NCI-H1694 (cell line): ENCODE measurements at regions not wholly inside any gene's neighbourhood (a gene's known extent, or its start where the extent isn't known, plus 50 kb on each side); places are given as distances from the start of the nearest gene placed in this dataset.

ENCODE experiments used
- DNase-seq: peaks from one replicate; lab custom pipeline; 2025; lab: John Stamatoyannopoulos, UW

DNA sequence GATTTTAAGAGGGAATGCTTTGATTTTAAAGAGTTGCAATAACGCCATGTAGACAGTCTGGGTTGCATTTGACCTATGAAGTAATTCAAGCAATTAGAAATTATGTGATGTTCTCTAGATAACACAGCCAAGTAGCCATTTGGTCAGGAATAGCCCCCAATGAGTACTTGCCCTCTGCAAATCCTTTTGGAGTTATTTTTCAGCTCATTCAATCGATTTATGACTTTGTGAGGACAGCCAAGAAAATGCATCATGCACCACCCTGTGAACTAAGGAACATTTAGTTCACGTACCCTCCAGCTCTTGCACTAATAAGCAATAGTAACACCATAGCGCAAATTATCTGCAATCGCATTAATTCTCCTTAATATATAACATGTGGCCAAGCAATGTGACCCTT lies 552.6 kb upstream of the INTU start:
- no peak for DNase-seq

DNA sequence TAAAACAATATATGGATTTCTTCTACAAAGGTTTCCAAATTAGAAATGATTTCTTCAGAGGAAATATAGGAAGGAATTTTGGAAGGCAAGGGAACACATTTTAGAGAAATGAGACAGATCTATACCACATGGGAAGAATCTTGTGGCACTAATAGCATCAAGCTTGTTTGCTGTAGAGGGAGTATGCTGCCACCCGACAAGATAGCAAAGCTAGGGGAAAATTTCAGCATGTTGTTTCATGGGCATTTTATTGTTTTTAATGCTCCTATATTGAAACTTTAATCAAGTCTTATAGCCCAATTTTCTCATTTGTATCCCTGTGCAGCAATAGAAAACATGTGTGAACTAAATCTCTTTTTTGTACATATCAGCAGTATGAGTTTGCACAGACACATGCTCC lies 551.7 kb upstream of the INTU start:
- no peak for DNase-seq

DNA sequence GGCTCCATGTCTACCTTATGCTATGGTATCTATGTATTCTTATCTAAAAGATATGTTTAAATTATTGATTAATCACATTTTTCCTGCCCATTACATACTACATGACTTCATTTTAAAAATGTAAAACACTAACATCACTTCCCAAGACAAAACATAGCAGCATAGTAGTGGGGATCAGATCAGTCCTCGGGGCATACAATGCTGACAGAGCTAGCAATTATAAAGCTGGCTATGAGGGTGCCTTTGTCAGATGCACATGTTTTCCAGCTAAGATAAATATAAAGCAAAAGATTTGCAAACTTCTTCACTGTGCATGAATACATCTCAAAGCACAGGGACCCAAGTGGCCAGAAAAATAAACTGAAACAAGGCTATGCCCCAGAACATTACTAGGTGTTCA lies 549.8 kb upstream of the INTU start:
- no peak for DNase-seq

DNA sequence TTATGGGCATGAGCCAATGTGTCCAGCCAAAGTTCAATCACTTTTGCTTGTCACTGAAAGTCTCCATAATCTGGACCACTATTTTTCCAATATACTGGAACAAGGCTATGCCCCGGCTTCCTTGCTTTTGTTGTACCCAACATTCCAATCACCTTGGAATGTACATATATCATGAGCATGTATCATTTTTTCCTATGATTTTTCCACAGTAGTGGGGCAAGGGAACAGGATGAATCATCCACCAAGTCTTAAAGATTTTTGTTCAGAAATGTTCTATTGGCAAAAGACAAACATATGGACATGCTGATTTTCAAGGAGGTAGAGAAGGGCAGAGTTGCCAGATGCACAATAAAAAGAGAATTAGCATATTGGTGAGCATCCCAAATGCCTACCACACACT lies 548.1 kb upstream of the INTU start:
- no peak for DNase-seq

- no peak for DNase-seq
These were observed 535.7 kb upstream of the INTU start for GRCh38 chr4:127097061-127097460.

DNA sequence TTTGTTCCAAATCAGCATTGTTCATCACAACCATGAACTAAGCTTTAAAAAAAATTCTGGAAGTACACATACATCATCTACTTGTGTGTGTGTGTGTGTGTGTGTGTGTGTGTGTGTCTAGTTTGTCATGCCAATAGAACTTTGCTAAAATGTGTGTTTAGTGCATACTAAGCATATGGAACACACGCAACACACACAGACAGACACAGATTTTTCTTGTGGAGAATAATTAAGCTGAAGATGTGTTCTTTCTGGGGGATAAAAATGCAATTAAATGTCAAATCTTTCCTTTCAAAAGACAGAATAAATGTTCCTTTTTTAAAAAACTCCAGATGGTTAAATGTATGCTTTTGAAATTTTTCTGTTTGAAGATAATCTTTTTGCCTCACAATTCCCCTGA lies 530.4 kb upstream of the INTU start:
- DNase-seq = no peak

DNA sequence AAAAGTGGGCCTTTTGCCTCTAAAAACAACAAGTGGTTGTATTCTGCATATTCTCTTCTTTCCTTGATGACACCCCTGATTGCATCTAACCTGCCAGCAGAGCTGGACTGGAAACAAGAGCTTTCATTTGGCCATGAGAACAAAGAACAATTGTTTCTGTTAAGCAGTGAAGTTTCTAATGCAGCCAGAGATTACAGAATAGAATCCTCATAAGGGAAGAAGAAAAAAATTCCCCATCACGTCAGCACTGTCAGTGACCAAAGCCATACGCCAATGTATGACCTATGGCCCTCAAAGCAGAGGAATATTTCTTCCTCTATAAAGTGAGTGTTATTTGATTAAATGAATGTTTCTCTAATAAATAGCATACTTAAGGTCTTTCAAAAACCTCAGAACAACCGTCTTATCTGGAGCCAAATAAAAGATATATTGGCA lies 529.1 kb upstream of the INTU start:
- no peak for DNase-seq

DNA sequence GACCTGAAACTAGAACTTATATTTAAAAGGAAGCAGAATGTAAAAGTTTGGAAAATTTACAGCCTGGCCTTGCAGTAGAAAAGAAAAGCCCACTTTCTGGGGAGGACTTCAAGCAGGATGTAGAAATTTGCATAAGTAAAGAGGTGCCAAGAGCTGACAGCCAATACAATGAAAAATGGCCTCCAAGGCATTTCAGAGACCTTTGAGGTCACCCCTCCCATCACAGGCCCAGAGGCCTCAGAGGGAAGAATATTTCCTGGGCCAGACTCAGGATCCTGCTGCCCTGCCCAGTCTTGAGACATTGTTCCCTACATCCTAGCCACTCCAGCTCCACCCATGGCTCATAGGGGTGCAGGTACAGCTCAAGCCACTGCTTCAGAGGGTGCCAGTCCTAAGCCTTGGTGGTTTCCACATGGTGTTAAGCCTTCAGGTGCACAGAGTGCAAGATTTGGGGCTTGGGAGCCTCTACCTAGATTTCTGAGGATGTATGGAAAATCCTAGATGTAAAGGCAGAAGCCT lies 518.9 kb upstream of the INTU start:
- no peak for DNase-seq

- DNase-seq = no peak
These were observed 514.1 kb upstream of the INTU start for GRCh38 chr4:127118681-127119080.

DNA sequence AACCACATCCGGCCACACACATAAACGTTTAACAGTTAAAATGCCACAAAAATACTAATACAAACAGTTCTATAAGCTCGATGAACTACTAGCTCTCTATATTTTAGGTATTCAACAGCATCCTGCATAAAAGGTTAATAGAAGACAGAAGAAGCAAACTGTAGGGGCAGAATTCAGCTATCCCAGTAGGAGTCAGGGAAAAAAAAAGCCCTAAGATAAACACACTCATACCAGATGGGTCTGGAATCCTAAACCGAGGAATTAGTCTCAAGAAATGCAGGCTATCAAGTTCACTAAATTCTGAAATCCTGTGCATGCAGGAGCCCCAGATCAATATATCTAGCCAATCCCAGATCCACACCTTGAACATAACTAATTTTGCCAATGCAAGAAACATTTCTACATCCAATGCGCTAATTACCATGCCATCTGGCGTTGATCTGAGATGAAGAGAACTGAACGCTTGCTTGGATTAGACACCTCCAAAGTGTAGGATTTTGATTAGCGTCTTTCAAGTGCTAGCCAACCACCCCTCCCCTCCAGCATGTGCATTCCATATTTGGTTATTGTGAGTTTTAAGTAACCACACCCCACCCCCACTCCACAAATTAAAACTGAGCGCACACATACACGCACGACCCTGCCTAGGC lies 512.2 kb upstream of the INTU start:
- no peak for DNase-seq

DNA sequence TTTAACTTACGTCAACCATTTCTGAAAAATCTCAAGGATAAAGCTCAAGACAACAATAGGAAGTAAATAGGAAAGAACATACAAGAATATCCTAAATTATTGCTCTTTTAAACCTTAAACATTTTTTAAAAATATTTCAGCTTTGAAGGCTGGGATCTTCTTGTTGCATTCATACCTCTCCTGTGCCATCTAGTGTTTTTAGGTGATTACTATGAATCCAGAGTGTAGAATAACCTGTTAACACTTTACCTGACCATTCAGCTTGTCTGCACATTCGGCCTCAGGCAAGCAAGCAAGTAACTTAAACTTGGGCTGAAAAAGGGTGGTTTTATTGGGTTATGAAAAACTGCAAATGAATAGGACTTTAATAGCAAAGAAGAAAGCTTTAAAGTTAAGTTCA lies 507.8 kb upstream of the INTU start:
- DNase-seq = no peak

GRCh38 chr4:127126718-127127117 lies 506.0 kb upstream of the INTU start:
- DNase-seq = no peak

- no peak for DNase-seq
These were observed 501.2 kb upstream of the INTU start for GRCh38 chr4:127131527-127131926.

DNA sequence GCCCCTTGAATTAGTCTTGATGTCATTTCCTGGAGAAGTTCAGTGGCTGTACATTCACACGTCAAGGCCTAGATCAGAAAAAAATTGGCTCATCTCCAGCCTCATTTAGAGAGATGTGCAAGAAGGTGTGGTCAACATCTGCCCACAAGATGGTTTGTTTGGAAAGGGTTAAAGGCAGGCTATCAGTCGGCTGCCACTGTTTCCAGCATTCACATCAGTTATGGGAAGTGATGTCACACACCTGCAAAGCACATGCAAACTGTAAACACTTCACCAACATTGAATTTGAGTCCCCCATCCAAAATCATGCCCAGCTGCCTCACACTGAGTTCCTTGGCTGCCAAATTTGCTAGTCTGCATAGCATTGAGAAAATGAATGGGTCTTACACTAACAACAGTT lies 498.3 kb upstream of the INTU start:
- DNase-seq = no peak

- no peak for DNase-seq
These were observed 494.2 kb upstream of the INTU start for GRCh38 chr4:127138586-127138985.

- no peak for DNase-seq
These were observed 492.9 kb upstream of the INTU start for GRCh38 chr4:127139788-127140286.

DNA sequence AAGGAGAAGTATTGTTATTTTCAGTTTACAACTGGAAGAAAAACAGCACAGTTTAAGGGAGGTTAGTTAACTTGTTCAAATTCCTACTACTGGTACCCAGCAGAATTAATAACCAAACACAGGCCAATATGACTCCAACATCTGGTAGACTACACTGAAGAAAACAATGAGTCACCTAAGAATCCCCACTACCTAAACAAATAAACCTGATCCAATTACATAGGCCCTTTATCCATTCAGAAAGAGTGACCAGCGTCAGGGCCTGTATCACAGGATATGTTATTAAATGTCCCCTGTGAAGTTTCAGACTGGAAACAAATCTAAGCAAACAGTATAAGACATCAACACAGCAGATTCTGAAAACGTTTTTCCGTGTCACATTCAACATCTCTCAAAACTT lies 492.5 kb upstream of the INTU start:
- no peak for DNase-seq

DNA sequence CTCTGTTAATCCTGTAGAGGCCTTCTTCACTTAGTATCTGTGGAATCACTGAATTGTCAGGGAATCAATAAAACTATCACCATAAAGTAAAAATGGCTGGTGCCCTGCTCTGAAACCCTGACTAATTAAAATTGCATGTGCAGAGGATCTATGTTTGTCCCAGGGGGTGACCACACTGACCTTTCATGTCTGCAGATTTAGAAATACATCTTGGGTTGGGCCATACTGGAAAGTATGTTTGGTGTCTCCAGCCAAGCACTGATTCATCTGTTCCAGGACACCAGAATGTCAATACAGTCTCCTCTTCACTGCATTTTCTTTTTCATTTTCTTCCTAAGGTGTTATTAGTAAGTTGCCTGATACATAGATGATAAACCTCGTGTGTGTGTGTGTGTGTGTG lies 490.9 kb upstream of the INTU start:
- no peak for DNase-seq

GRCh38 chr4:127143460-127144195 lies 489.1 kb upstream of the INTU start:
- no peak for DNase-seq

DNA sequence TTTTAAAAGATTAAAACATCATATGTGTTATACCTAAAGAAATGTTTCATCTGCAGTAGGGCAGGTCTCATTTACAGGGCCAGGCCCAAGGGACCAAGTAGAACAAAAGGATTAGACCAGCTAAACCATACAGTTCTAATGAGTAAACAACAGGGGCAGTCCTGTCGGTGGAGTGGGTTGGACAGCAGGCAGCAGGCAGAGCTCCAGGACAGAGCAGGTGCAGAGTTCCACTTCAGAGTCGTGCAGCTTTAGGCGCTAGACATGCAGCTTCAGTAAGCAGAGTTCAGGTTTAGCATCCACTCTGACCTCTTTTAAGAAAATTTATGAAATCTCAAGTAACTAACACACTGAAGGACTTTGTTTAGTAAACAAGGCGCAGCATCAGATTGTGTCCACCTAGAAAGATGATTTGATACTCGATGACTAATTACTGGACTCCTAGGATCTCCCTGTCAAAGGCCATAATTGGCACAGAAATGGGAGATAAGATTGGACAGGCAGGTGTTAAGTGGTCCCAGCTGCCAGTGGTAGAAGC lies 487.7 kb upstream of the INTU start:
- no peak for DNase-seq

DNA sequence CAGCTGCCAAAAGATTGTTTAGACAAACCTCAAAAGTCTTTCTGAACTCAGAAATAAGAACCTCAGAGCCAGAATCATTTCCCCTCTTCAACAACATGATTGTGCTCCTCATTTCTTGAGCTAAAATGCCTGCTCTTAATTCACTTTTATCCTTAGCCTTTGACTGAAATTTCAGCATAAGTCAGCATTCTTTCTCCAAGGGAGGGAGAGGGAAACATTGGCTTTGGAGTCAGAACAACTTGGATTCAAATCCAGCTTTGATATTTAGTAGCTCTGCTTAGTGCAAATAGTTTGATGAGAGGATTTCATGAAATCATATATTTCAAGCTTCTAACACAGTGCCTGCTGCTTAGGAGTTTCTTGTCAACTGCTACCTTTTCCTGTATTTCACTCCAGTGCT lies 484.6 kb upstream of the INTU start:
- no peak for DNase-seq

DNA sequence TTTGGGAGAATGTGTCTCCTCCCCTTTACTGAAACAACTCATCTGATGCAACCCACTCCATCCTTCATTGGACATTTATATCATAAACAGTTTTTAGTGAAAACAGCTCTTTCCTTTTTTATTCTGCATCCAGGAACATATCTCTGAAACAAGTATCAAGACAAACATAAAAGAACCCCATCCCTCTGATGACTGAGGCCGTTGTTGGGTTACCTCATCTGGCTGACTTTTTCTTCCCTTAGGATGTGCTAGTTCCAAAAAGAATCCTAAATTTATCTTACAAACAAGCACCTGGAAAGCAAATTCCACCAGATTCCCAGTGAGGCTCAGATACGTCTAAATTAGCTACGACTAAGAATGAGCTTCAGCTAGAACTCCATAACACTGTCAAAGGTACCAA lies 483.7 kb upstream of the INTU start:
- DNase-seq = no peak

DNA sequence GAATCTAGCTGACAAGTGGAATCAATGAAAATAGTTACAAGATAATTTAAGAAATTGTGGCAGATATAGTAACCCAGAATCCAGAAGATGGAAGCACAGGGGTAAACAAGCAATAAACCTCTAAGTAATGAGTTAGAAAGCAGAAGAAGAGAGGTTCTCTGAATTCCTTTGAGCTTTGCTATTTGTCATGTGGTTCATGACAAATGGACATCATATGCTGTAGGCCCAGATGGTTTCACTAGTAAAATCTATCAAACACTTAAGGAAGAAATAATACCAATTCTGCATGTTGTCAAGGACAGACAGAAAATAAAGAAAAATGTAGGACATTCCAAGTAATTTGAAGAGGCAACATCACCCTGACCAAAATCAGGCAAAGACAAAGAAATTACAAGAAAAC lies 480.8 kb upstream of the INTU start:
- no peak for DNase-seq
